GM10248 (cell line): ENCODE measurements at regions not wholly inside any gene's neighbourhood (a gene's known extent, or its start where the extent isn't known, plus 50 kb on each side); places are given as distances from the start of the nearest gene placed in this dataset.

Experiments
- CTCF ChIA-PET: fragments of 300-600 bp; sonication (Branson Sonifier 250); formaldehyde crosslinking; extraction: SDS; loops from one replicate; lab custom pipeline; 2021; ENCODE audit warnings: antibody characterized with exemption; lab: Yijun Ruan, JAX
- POLR2A ChIA-PET: fragments of 350-650 bp; sonication (Branson Sonifier 250); formaldehyde crosslinking; extraction: SDS; loops from one replicate; lab custom pipeline; 2020; ENCODE audit warnings: antibody characterized with exemption; lab: Yijun Ruan, JAX
- DNase-seq: peaks from one replicate; pipeline ENCODE4 v3.0.0; 2012; ENCODE audit errors: extremely low spot score
- CTCF ChIP-seq: IDR thresholded peaks from 2 replicates; pipeline ENCODE4 v1.5.1; 2012; ENCODE audit warnings: mild to moderate bottlenecking, low read depth; ENCODE audit errors: extremely low read depth, missing control alignments, control extremely low read depth

- POLR2A ChIA-PET = no interaction called here
- CTCF ChIA-PET = no interaction called here
- no peak for DNase-seq
- TF ChIP-seq CTCF = no peak
Observed at GRCh38 chr10:29857843-29858701, 201.3 kb downstream of the JCAD start.

GRCh38 chr10:29856295-29856694, 203.1 kb downstream of the JCAD start:
- ChIA-PET POLR2A (no interaction called here), CTCF (no interaction called here)
- no peak for DNase-seq
- TF ChIP-seq CTCF = no peak

GRCh38 chr10:29853913-29854312, 205.5 kb downstream of the JCAD start:
- ChIA-PET POLR2A (no interaction called here), CTCF (interaction anchor here (1.0 to 1.1 kb wide), 2 partner anchors 9 to 19 kb away, joined by 3 read pairs; no protein-coding TSS in a partner anchor)
- DNase-seq = no peak
- TF ChIP-seq CTCF = no peak

- DNase-seq = no peak
- POLR2A ChIA-PET = no interaction called here
- TF ChIP-seq CTCF = no peak
- CTCF ChIA-PET = interaction anchor here (1.2 kb wide), 1 partner anchor 22 kb away, joined by 3 read pairs; no protein-coding TSS in a partner anchor
Observed at GRCh38 chr10:29851241-29851640, 208.1 kb downstream of the JCAD start.

- DNase-seq = no peak
- no peak for TF ChIP-seq CTCF
- POLR2A ChIA-PET = no interaction called here
- CTCF ChIA-PET = no interaction called here
Observed at GRCh38 chr10:29850371-29850770, 209.0 kb downstream of the JCAD start.

GRCh38 chr10:29849886-29850285, 209.5 kb downstream of the JCAD start:
- DNase-seq = no peak
- ChIA-PET CTCF (no interaction called here), POLR2A (no interaction called here)
- no peak for TF ChIP-seq CTCF
